HuH-7.5 (cell line): ENCODE measurements at regions not wholly inside any gene's neighbourhood (a gene's known extent, or its start where the extent isn't known, plus 50 kb on each side); places are given as distances from the start of the nearest gene placed in this dataset.

Experiments used
- DNase-seq: peaks from one replicate; pipeline ENCODE4 v3.0.0; 2011; ENCODE audit warnings: low spot score

GRCh38 chr20:58000861-58001260 is 227.6 kb downstream of the ANKRD60 start:
- no peak for DNase-seq

- DNase-seq = no peak
These were observed 228.9 kb downstream of the ANKRD60 start for GRCh38 chr20:57999465-58000111.

- no peak for DNase-seq
These were observed 229.4 kb downstream of the ANKRD60 start for GRCh38 chr20:57998981-57999464.

- no peak for DNase-seq
These were observed 230.2 kb downstream of the ANKRD60 start for GRCh38 chr20:57998276-57998675.

- peak; percentile 49 for DNase-seq
These were observed 231.2 kb downstream of the ANKRD60 start for GRCh38 chr20:57996936-57997890.

GRCh38 chr20:57996465-57996864 is 232.0 kb downstream of the ANKRD60 start:
- no peak for DNase-seq

GRCh38 chr20:57995381-57995977 is 233.0 kb downstream of the ANKRD60 start:
- DNase-seq = no peak

- DNase-seq = no peak
These were observed 234.6 kb downstream of the ANKRD60 start for GRCh38 chr20:57993716-57994431.

- DNase-seq = peak; percentile 53
These were observed 237.1 kb downstream of the ANKRD60 start for GRCh38 chr20:57991211-57991881.

- DNase-seq = no peak
These were observed 238.0 kb downstream of the ANKRD60 start for GRCh38 chr20:57990396-57990987.

GRCh38 chr20:57988828-57989227 is 239.6 kb downstream of the ANKRD60 start:
- no peak for DNase-seq

- DNase-seq = no peak
These were observed 240.0 kb downstream of the ANKRD60 start for GRCh38 chr20:57988422-57988821.

GRCh38 chr20:57987659-57988058 is 240.8 kb downstream of the ANKRD60 start:
- DNase-seq = no peak

GRCh38 chr20:57986666-57987065 is 241.8 kb downstream of the ANKRD60 start:
- no peak for DNase-seq

- DNase-seq = no peak
These were observed 243.2 kb downstream of the ANKRD60 start for GRCh38 chr20:57985278-57985677.

- DNase-seq = no peak
These were observed 245.4 kb downstream of the ANKRD60 start for GRCh38 chr20:57983082-57983481.

- no peak for DNase-seq
These were observed 247.9 kb downstream of the ANKRD60 start for GRCh38 chr20:57980506-57980905.

- no peak for DNase-seq
These were observed 250.9 kb downstream of the ANKRD60 start for GRCh38 chr20:57977569-57977968.

- DNase-seq = no peak
These were observed 251.3 kb downstream of the ANKRD60 start for GRCh38 chr20:57977141-57977540.

GRCh38 chr20:57974863-57975262 is 253.6 kb downstream of the ANKRD60 start:
- no peak for DNase-seq

- DNase-seq = no peak
These were observed 254.6 kb downstream of the ANKRD60 start for GRCh38 chr20:57973886-57974285.
